ENCODE measurements at regions not wholly inside any gene's neighbourhood (a gene's known extent, or its start where the extent isn't known, plus 50 kb on each side); places are given as distances from the start of the nearest gene placed in this dataset.

GRCh38 chr5:93240228-93240834 is 340.7 kb downstream of the NR2F1-AS1 start:
- intact Hi-C loops (cut with micrococcal nuclease) = no loop called here
- TF ChIP-seq, protein P1, sequence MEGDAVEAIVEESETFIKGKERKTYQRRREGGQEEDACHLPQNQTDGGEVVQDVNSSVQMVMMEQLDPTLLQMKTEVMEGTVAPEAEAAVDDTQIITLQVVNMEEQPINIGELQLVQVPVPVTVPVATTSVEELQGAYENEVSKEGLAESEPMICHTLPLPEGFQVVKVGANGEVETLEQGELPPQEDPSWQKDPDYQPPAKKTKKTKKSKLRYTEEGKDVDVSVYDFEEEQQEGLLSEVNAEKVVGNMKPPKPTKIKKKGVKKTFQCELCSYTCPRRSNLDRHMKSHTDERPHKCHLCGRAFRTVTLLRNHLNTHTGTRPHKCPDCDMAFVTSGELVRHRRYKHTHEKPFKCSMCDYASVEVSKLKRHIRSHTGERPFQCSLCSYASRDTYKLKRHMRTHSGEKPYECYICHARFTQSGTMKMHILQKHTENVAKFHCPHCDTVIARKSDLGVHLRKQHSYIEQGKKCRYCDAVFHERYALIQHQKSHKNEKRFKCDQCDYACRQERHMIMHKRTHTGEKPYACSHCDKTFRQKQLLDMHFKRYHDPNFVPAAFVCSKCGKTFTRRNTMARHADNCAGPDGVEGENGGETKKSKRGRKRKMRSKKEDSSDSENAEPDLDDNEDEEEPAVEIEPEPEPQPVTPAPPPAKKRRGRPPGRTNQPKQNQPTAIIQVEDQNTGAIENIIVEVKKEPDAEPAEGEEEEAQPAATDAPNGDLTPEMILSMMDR (IDR thresholded peaks at IDR 0.05) = no peak
- Mint-ChIP-seq H3K4me3 (no peak overlapping the region), H3K27me3 (no peaks in the 10 kb centered on the region), H3K4me1 (ENCODE audit: low read depth) (no peaks in the 10 kb centered on the region), H3K36me3 (ENCODE audit: low read depth) (no peaks in the 10 kb centered on the region), H3K9me3 (peaks cover 3% of the 10 kb centered on the region), H3K27ac (no peak overlapping the region)
- CTCF ChIA-PET = no interaction called here
- DNase-seq = no peak
- ATAC-seq = no peak
- POLR2A ChIA-PET = no interaction called here

- TF ChIP-seq, protein P1 (IDR thresholded peaks at IDR 0.05) = no peak
- ATAC-seq (no peak), DNase-seq (no peak)
- Mint-ChIP-seq H3K4me3 (no peak overlapping the region), H3K36me3 (ENCODE audit: low read depth) (no peaks in the 10 kb centered on the region), H3K27me3 (no peaks in the 10 kb centered on the region), H3K27ac (no peak overlapping the region), H3K4me1 (ENCODE audit: low read depth) (no peaks in the 10 kb centered on the region), H3K9me3 (peaks cover 7% of the 10 kb centered on the region)
- CTCF ChIA-PET = no interaction called here
- POLR2A ChIA-PET = no interaction called here
- intact Hi-C loops (cut with micrococcal nuclease) = no loop called here
These were observed 344.1 kb downstream of the NR2F1-AS1 start for GRCh38 chr5:93236807-93237421.

GRCh38 chr5:93235761-93236160 is 345.3 kb downstream of the NR2F1-AS1 start:
- Mint-ChIP-seq H3K4me3 (no peak overlapping the region), H3K9me3 (peaks cover 7% of the 10 kb centered on the region), H3K36me3 (ENCODE audit: low read depth) (no peaks in the 10 kb centered on the region), H3K27ac (no peak overlapping the region), H3K27me3 (no peaks in the 10 kb centered on the region), H3K4me1 (ENCODE audit: low read depth) (no peaks in the 10 kb centered on the region)
- POLR2A ChIA-PET = no interaction called here
- intact Hi-C loops (cut with micrococcal nuclease) = no loop called here
- DNase-seq (no peak), ATAC-seq (no peak)
- CTCF ChIA-PET = no interaction called here
- TF ChIP-seq, protein P1 (IDR thresholded peaks at IDR 0.05) = no peak

DNA sequence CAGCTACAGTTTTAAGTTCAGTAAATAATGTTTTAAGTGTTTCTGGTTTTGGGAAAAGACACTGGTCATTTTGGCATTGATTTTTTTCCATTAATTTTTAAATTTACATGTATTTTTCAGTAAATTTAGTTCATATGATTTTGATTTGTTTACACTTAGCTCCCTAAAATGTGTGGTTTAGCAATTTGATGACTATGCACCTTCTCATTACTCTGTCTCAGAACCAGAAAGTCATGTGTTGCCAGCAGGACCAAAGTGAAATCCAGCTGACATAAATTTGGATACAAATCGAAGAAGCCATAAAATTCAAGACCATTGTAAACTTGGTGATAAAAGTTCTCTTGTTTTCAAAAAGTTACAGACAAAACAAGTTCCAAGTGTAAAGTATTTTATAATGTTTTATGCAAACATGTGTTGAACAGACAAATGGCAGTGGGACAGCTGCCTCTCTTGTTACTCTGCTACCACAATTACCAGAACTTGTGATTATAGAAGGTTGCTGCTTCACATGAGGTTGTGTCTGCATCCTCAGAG is 354.8 kb downstream of the NR2F1-AS1 start:
- ATAC-seq (no peak), DNase-seq (no peak)
- CTCF ChIA-PET = no interaction called here
- intact Hi-C loops (cut with micrococcal nuclease) = no loop called here
- no peaks in the 10 kb centered on the region for H3K27me3 Mint-ChIP-seq
- no peaks in the 10 kb centered on the region for H3K36me3 Mint-ChIP-seq (ENCODE audit: low read depth)
- POLR2A ChIA-PET = no interaction called here
- H3K27ac Mint-ChIP-seq = no peak overlapping the region
- no peak overlapping the region for H3K4me3 Mint-ChIP-seq
- H3K9me3 Mint-ChIP-seq = no peaks in the 10 kb centered on the region
- no peaks in the 10 kb centered on the region for H3K4me1 Mint-ChIP-seq (ENCODE audit: low read depth)
- TF ChIP-seq, protein P1 (IDR thresholded peaks at IDR 0.05) = no peak

- Mint-ChIP-seq H3K27me3 (no peaks in the 10 kb centered on the region), H3K4me1 (ENCODE audit: low read depth) (no peaks in the 10 kb centered on the region), H3K27ac (no peak overlapping the region), H3K4me3 (no peak overlapping the region), H3K9me3 (no peaks in the 10 kb centered on the region), H3K36me3 (ENCODE audit: low read depth) (no peaks in the 10 kb centered on the region)
- POLR2A ChIA-PET = no interaction called here
- ATAC-seq = no peak
- intact Hi-C loops (cut with micrococcal nuclease) = no loop called here
- DNase-seq = no peak
- CTCF ChIA-PET = no interaction called here
- TF ChIP-seq, protein P1 (IDR thresholded peaks at IDR 0.05) = no peak
These were observed 355.3 kb downstream of the NR2F1-AS1 start for GRCh38 chr5:93225748-93226147.

All from activated CD8-positive, alpha-beta T cell treated with anti-CD3 and anti-CD28 coated beads for 36 hours (primary cell).